ENCODE measurements at regions not wholly inside any gene's neighbourhood (a gene's known extent, or its start where the extent isn't known, plus 50 kb on each side); places are given as distances from the start of the nearest gene placed in this dataset.

- no peak for DNase-seq
Observed at GRCh38 chr10:118107040-118107439, 60.3 kb upstream of the RAB11FIP2 start.

GRCh38 chr10:118106426-118106825, 59.7 kb upstream of the RAB11FIP2 start:
- no peak for DNase-seq

- no peak for DNase-seq
Observed at GRCh38 chr10:118102121-118102520, 55.4 kb upstream of the RAB11FIP2 start.

GRCh38 chr10:118101501-118101900, 54.8 kb upstream of the RAB11FIP2 start:
- no peak for DNase-seq
